Neuronal stem cell (in vitro differentiated cells): ENCODE measurements at regions not wholly inside any gene's neighbourhood (a gene's known extent, or its start where the extent isn't known, plus 50 kb on each side); places are given as distances from the start of the nearest gene placed in this dataset.
"Not testable (repeated sequence)": the region's sequence is repeated elsewhere in the genome, so short reads cannot be mapped to it uniquely, and the experiment has no call there.

Experiments
- DNase-seq: peaks from one replicate; pipeline ENCODE4 v3.0.0-alpha.2; 2013; ENCODE audit warnings: low spot score
- H2AFZ ChIP-seq: one replicate; pipeline ENCODE4 v1.6.1; 2013; ENCODE audit warnings: mild to moderate bottlenecking, low read length, inconsistent platforms
- H2AK5ac ChIP-seq: 2 replicates; pipeline ENCODE4 v1.6.1; 2013; ENCODE audit warnings: low read depth, mild to moderate bottlenecking, inconsistent platforms, low read length, moderate library complexity, mixed read lengths
- H2BK120ac ChIP-seq: 2 replicates; pipeline ENCODE4 v1.6.1; 2013; ENCODE audit warnings: low read depth, mild to moderate bottlenecking, inconsistent platforms, low read length, moderate library complexity, mixed read lengths
- H2BK12ac ChIP-seq: one replicate; pipeline ENCODE4 v1.6.1; 2013; ENCODE audit warnings: low read length, inconsistent platforms
- H2BK15ac ChIP-seq: 2 replicates; pipeline ENCODE4 v1.6.1; 2013; ENCODE audit warnings: mild to moderate bottlenecking, low read length, inconsistent platforms, mixed read lengths
- H2BK5ac ChIP-seq: one replicate; pipeline ENCODE4 v1.6.1; 2013; ENCODE audit warnings: inconsistent platforms, mild to moderate bottlenecking, low read length, moderate library complexity
- H3K14ac ChIP-seq: one replicate; pipeline ENCODE4 v1.6.1; 2013; ENCODE audit warnings: low read length, inconsistent platforms
- H3K18ac ChIP-seq: 2 replicates; pipeline ENCODE4 v1.6.1; 2013; ENCODE audit warnings: low read length, inconsistent platforms
- H3K23ac ChIP-seq: 2 replicates; pipeline ENCODE4 v1.6.1; 2013; ENCODE audit warnings: low read depth, mild to moderate bottlenecking, mixed read lengths, low read length, inconsistent platforms; ENCODE audit not compliant: poor library complexity
- H3K27ac ChIP-seq: replicated peaks from 3 replicates; pipeline ENCODE4 v1.5.1; 2013; ENCODE audit warnings: low read length, inconsistent platforms
- H3K27me3 ChIP-seq, 3 experiments: 2 replicates each; pipeline ENCODE4 v1.6.1; 2013; ENCODE audit warnings: low read length in 3 of 3, mild to moderate bottlenecking in 2 of 3, inconsistent platforms in 1 of 3, low read depth in 1 of 3, mixed read lengths in 1 of 3, moderate library complexity in 1 of 3; ENCODE audit not compliant: control insufficient read depth in 3 of 3, insufficient read depth in 3 of 3
- H3K36me3 ChIP-seq, 2 donors: replicated peaks in 1 of 2; 2 replicates each; pipeline ENCODE4 v1.6.1; 2013; ENCODE audit warnings: low read length in 2 of 2; ENCODE audit not compliant: control insufficient read depth in 2 of 2, insufficient read depth in 2 of 2
- H3K4ac ChIP-seq: 2 replicates; pipeline ENCODE4 v1.6.1; 2013; ENCODE audit warnings: inconsistent platforms, mild to moderate bottlenecking, low read length, moderate library complexity
- H3K4me1 ChIP-seq, 2 donors: 1 replicate in 1 of 2; 2 replicates in 1 of 2; pipeline ENCODE4 v1.6.1; 2013; ENCODE audit warnings: low read length in 2 of 2, low read depth in 1 of 2; ENCODE audit not compliant: control insufficient read depth in 2 of 2, insufficient read depth in 1 of 2
- H3K4me2 ChIP-seq: one replicate; pipeline ENCODE4 v1.6.1; 2013; ENCODE audit warnings: mild to moderate bottlenecking, low read length, inconsistent platforms; ENCODE audit not compliant: insufficient read depth, poor library complexity, severe bottlenecking
- H3K4me3 ChIP-seq, 2 donors: 2 replicates each; pipeline ENCODE4 v1.5.1; 2013; ENCODE audit warnings: low read length in 2 of 2, mild to moderate bottlenecking in 2 of 2, inconsistent platforms in 1 of 2, moderate library complexity in 1 of 2
- H3K79me1 ChIP-seq: one replicate; pipeline ENCODE4 v1.6.1; 2013; ENCODE audit warnings: low read depth, mild to moderate bottlenecking, inconsistent platforms, low read length, moderate library complexity
- H3K9ac ChIP-seq: one replicate; pipeline ENCODE4 v1.6.1; 2013; ENCODE audit warnings: mild to moderate bottlenecking, low read depth, low read length, inconsistent platforms; ENCODE audit not compliant: poor library complexity
- H3K9me3 ChIP-seq, 2 donors: replicated peaks in 1 of 2; 2 replicates each; pipeline versions ENCODE3 to v1.6.1; 2013; ENCODE audit warnings: low read length in 2 of 2, mild to moderate bottlenecking in 2 of 2, inconsistent platforms in 1 of 2, low read depth in 1 of 2, mixed read lengths in 1 of 2, moderate library complexity in 1 of 2; ENCODE audit not compliant: control insufficient read depth in 2 of 2, insufficient read depth in 1 of 2
- H4K8ac ChIP-seq: one replicate; pipeline ENCODE4 v1.6.1; 2013; ENCODE audit warnings: low read depth, mild to moderate bottlenecking, inconsistent platforms, low read length, moderate library complexity
- H4K91ac ChIP-seq: one replicate; pipeline ENCODE4 v1.6.1; 2013; ENCODE audit warnings: low read length, low read depth, mild to moderate bottlenecking, inconsistent platforms; ENCODE audit not compliant: poor library complexity
- WGBS, 2 donors: extraction: QIAGEN DNeasy Blood & Tissue Kit; methylation state at CpG; one replicate each; pipeline ENCODE4 v1.1.7; 2013; ENCODE audit warnings: missing lambda C conversion rate in 2 of 2, mixed read lengths in 1 of 2; ENCODE audit not compliant: insufficient read length in 2 of 2, insufficient replicate concordance in 1 of 2; ENCODE audit errors: extremely low coverage in 2 of 2; 5-methylcytosine and 5-hydroxymethylcytosine counted together

- H3K4me3 ChIP-seq, H3K27me3 ChIP-seq, H3K4ac ChIP-seq, H2BK15ac ChIP-seq, H2AFZ ChIP-seq, H3K36me3 ChIP-seq, H3K9me3 ChIP-seq, H4K91ac ChIP-seq, H4K8ac ChIP-seq, H2AK5ac ChIP-seq, DNase-seq, H2BK12ac ChIP-seq, H2BK120ac ChIP-seq, H3K79me1 ChIP-seq, H3K4me2 ChIP-seq, H3K27ac ChIP-seq, H3K14ac ChIP-seq, H3K18ac ChIP-seq, H3K4me1 ChIP-seq, H3K9ac ChIP-seq, H2BK5ac ChIP-seq, H3K23ac ChIP-seq: not testable (repeated sequence)
- WGBS, 2 donors, result no CpG with 5 or more reads among the region's 3 CpGs
Measured at GRCh38 chrY:3123482-3123881, 188.3 kb downstream of the ZFY start.

- not testable (repeated sequence) for H3K18ac ChIP-seq, H3K27ac ChIP-seq, H3K27me3 ChIP-seq, H3K4me3 ChIP-seq, H2BK120ac ChIP-seq, H2BK12ac ChIP-seq, H2AK5ac ChIP-seq, H3K14ac ChIP-seq, H3K4me2 ChIP-seq, H4K8ac ChIP-seq, H3K23ac ChIP-seq, DNase-seq, H2BK5ac ChIP-seq, H3K79me1 ChIP-seq, H4K91ac ChIP-seq, H2AFZ ChIP-seq, H3K9me3 ChIP-seq, H3K9ac ChIP-seq, H3K36me3 ChIP-seq, H2BK15ac ChIP-seq, H3K4me1 ChIP-seq, H3K4ac ChIP-seq
- no CpG with 5 or more reads among the region's 2 CpGs for WGBS, 2 donors
Measured at GRCh38 chrY:3171074-3171473, 235.9 kb downstream of the ZFY start.

- H3K9me3 ChIP-seq, H2BK120ac ChIP-seq, H2BK12ac ChIP-seq, H4K91ac ChIP-seq, H3K9ac ChIP-seq, H3K4ac ChIP-seq, H3K18ac ChIP-seq, H2BK5ac ChIP-seq, H3K4me2 ChIP-seq, DNase-seq, H2AK5ac ChIP-seq, H3K27ac ChIP-seq, H3K4me3 ChIP-seq, H3K14ac ChIP-seq, H3K27me3 ChIP-seq, H3K4me1 ChIP-seq, H3K23ac ChIP-seq, H2BK15ac ChIP-seq, H3K79me1 ChIP-seq, H3K36me3 ChIP-seq, H4K8ac ChIP-seq, H2AFZ ChIP-seq: not testable (repeated sequence)
- WGBS, 2 donors, result no CpG with 5 or more reads among the region's 5 CpGs
Measured at GRCh38 chrY:3195035-3195434, 259.9 kb downstream of the ZFY start.

DNA sequence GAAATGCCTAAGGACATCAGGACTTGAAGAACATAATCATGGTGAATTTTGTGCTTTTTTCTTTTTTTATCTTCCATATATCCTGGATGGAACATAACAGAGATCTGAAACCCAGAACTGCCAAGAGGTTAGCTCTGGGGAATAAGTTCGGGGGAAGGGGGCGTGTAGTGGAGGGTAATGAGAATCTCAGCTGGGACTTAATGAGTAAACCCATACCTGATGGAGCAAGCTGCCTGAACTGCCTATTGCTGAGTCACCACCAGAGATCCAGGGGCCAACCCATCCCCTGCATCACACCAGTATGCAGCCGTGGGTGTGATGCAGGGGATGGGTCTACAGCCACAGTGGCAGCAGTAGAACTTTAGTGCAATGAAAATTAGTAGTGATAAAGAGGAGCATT is 267.1 kb downstream of the ZFY start:
- not testable (repeated sequence) for H3K14ac ChIP-seq, H4K91ac ChIP-seq, H2BK120ac ChIP-seq, H4K8ac ChIP-seq, H3K27me3 ChIP-seq, H2BK5ac ChIP-seq, H3K9me3 ChIP-seq, H3K23ac ChIP-seq, H3K9ac ChIP-seq, H3K18ac ChIP-seq, H2AK5ac ChIP-seq, H3K79me1 ChIP-seq, H2BK15ac ChIP-seq, H2AFZ ChIP-seq, H3K4ac ChIP-seq, H3K27ac ChIP-seq, H3K4me1 ChIP-seq, H2BK12ac ChIP-seq, H3K4me2 ChIP-seq, H3K36me3 ChIP-seq, DNase-seq, H3K4me3 ChIP-seq
- WGBS, 2 donors, result no CpG with 5 or more reads among the region's 3 CpGs
